AG10803 (cell line): ENCODE measurements at regions not wholly inside any gene's neighbourhood (a gene's known extent, or its start where the extent isn't known, plus 50 kb on each side); places are given as distances from the start of the nearest gene placed in this dataset.

Experiments
- DNase-seq: peaks from one replicate; pipeline ENCODE4 v3.0.0; 2010; ENCODE audit warnings: low read depth
- H3K4me3 ChIP-seq: 2 replicates; pipeline ENCODE4 v1.5.1; 2011; ENCODE audit warnings: mild to moderate bottlenecking, low read length, control low read depth
- TF ChIP-seq, protein P1 (sequence below): conservative IDR thresholded peaks from 2 replicates; pipeline ENCODE4 v1.5.1; 2011; ENCODE audit warnings: mild to moderate bottlenecking, low read length, control low read depth, inconsistent platforms

GRCh38 chr1:2908561-2908960 lies 107.1 kb upstream of the TTC34 start:
- DNase-seq, result no peak
- TF ChIP-seq, protein P1, sequence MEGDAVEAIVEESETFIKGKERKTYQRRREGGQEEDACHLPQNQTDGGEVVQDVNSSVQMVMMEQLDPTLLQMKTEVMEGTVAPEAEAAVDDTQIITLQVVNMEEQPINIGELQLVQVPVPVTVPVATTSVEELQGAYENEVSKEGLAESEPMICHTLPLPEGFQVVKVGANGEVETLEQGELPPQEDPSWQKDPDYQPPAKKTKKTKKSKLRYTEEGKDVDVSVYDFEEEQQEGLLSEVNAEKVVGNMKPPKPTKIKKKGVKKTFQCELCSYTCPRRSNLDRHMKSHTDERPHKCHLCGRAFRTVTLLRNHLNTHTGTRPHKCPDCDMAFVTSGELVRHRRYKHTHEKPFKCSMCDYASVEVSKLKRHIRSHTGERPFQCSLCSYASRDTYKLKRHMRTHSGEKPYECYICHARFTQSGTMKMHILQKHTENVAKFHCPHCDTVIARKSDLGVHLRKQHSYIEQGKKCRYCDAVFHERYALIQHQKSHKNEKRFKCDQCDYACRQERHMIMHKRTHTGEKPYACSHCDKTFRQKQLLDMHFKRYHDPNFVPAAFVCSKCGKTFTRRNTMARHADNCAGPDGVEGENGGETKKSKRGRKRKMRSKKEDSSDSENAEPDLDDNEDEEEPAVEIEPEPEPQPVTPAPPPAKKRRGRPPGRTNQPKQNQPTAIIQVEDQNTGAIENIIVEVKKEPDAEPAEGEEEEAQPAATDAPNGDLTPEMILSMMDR, result no peak
- H3K4me3 ChIP-seq, result no peak overlapping the region

- TF ChIP-seq, protein P1, result no peak
- no peak overlapping the region for H3K4me3 ChIP-seq
- no peak for DNase-seq
Measured at GRCh38 chr1:2909797-2910196, 108.3 kb upstream of the TTC34 start.

DNA sequence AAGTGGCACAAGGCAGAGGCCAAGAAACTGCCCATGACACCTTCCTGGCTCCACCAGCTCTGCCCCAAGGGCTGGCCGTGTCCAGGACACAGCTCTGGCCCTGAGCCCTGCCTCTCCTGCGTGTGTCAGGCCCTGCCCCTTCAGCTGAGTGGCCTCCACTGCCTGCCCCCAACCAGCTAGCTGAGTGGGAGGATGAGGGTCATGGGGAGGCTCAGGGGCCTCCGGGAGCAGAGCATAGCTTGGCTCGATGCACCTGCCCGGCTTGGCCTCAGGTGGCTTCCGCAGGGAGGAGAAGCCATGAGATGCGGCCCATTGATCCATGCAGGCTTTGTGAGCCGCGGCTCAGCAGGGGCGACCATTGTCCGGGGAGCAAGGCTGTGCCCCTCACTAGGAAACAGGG lies 108.7 kb upstream of the TTC34 start:
- H3K4me3 ChIP-seq, result no peak overlapping the region
- no peak for DNase-seq
- TF ChIP-seq, protein P1, result no peak

DNA sequence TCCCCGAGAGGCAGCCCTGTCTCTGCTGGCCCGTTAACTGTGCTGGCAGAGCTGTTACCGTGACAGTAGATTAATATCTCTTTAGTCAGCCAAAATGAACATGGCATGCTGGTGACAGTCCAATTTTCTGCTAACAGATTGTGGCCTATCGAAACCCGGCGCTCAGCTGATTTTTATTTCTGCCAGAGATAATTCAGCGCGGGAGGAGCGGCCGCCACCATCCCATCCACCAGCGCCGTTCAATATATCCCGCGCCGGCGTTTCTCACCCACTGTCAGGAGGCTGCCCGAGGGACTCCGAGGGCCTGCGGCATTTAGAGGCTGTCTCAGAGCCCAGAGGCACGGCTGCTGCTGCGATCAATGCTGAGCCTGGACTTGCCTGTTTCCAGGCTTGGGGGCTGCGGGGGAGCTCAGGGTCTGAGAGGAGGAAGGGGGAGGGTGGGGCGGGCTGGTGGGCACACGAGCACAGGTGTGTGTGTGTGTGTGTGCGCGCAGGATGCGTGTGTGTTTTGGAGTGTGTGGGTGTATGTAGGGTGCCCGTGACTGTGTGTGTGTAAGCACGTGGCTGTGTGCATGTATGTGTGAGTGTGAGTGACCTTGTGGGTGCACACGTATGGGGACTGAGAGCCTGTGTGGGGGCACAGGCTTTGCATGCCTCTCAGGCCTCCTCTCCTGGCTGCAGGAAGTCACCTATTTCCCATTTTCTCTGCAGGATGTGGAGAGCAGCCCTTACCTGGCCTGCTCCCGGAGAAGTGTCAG lies 109.7 kb upstream of the ACTRT2 start:
- DNase-seq, result no peak
- TF ChIP-seq, protein P1, result no peak
- H3K4me3 ChIP-seq, result no peak overlapping the region

DNA sequence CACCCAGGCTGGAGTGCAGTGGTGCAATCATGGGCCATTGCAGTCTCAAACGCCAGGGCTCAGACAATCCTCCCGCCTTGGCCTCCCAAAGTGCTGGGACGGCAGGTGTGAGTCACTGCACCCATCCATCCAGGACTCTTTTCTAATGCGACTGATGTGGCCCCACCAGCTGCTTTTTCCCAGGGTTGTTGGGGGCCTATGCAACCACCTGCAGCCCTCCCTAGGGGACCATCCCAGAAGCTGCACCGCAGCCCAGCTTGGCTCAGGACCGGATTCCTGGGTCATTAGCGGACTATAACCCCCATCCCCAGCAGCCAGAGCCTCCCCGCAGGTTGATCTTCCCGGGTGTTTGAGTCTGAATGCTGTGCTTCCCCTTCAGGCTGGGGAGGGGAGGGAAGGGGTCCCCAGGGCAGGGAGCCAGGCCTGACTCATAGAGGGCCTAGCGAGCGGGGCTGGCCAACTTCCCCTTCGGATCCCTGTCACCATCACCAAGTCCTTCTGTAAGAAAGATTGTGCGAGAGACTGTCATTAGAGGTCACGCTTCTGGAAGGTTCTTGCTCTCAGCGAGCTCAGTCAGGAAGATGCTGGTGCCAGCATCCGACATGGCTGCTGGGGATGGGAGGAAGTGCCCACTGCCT lies 108.7 kb upstream of the ACTRT2 start:
- DNase-seq, result no peak
- TF ChIP-seq, protein P1, result no peak
- H3K4me3 ChIP-seq, result no peak overlapping the region

GRCh38 chr1:2913091-2913490 lies 108.2 kb upstream of the ACTRT2 start:
- H3K4me3 ChIP-seq, result no peak overlapping the region
- TF ChIP-seq, protein P1, result no peak
- DNase-seq, result no peak

GRCh38 chr1:2914702-2915101 lies 106.6 kb upstream of the ACTRT2 start:
- DNase-seq, result no peak
- TF ChIP-seq, protein P1, result no peak
- no peak overlapping the region for H3K4me3 ChIP-seq
